ENCODE measurements at regions not wholly inside any gene's neighbourhood (a gene's known extent, or its start where the extent isn't known, plus 50 kb on each side); places are given as distances from the start of the nearest gene placed in this dataset.
"Not testable (repeated sequence)": the region's sequence is repeated elsewhere in the genome, so short reads cannot be mapped to it uniquely, and the experiment has no call there.

GRCh38 chr12:124385219-124385969, 90.5 kb downstream of the RFLNA start:
- no peak for DNase-seq (ENCODE audit: low read depth in 2 of 2)

GRCh38 chr12:124384299-124384894, 89.5 kb downstream of the RFLNA start:
- DNase-seq (ENCODE audit: low read depth in 2 of 2): no peak

- DNase-seq (ENCODE audit: low read depth in 2 of 2): no peak
Observed at GRCh38 chr12:124383028-124383427, 88.1 kb downstream of the RFLNA start.

- no peak for DNase-seq (ENCODE audit: low read depth in 2 of 2)
Observed at GRCh38 chr12:124381456-124382296, 86.8 kb downstream of the RFLNA start.

- DNase-seq (ENCODE audit: low read depth in 2 of 2): no peak
Observed at GRCh38 chr12:124380796-124381455, 86.0 kb downstream of the RFLNA start.

- DNase-seq (ENCODE audit: low read depth in 2 of 2): no peak
Observed at GRCh38 chr12:124379938-124380754, 85.3 kb downstream of the RFLNA start.

GRCh38 chr12:124379379-124379937, 84.6 kb downstream of the RFLNA start:
- no peak for DNase-seq (ENCODE audit: low read depth in 2 of 2)

- DNase-seq (ENCODE audit: low read depth in 2 of 2): no peak
Observed at GRCh38 chr12:124378926-124379325, 84.0 kb downstream of the RFLNA start.

- no peak for DNase-seq (ENCODE audit: low read depth in 2 of 2)
Observed at GRCh38 chr12:124377981-124378509, 83.2 kb downstream of the RFLNA start.

GRCh38 chr12:124376435-124376834, 81.5 kb downstream of the RFLNA start:
- DNase-seq (ENCODE audit: low read depth in 2 of 2): no peak

GRCh38 chr12:124375789-124376175, 80.9 kb downstream of the RFLNA start:
- no peak for DNase-seq (ENCODE audit: low read depth in 2 of 2)

- no peak for DNase-seq (ENCODE audit: low read depth in 2 of 2)
Observed at GRCh38 chr12:124375141-124375788, 80.4 kb downstream of the RFLNA start.

- DNase-seq (ENCODE audit: low read depth in 2 of 2): no peak
Observed at GRCh38 chr12:124374567-124374966, 79.7 kb downstream of the RFLNA start.

GRCh38 chr12:124374147-124374546, 79.3 kb downstream of the RFLNA start:
- DNase-seq (ENCODE audit: low read depth in 2 of 2): no peak

- not testable (repeated sequence) for DNase-seq (ENCODE audit: low read depth in 2 of 2)
Observed at GRCh38 chr12:124373701-124374100, 78.8 kb downstream of the RFLNA start.

GRCh38 chr12:124372831-124373230, 77.9 kb downstream of the RFLNA start:
- DNase-seq (ENCODE audit: low read depth in 2 of 2): no peak

GRCh38 chr12:124371970-124372555, 77.2 kb downstream of the RFLNA start:
- DNase-seq (ENCODE audit: low read depth in 2 of 2): no peak

GRCh38 chr12:124371366-124371765, 76.5 kb downstream of the RFLNA start:
- no peak for DNase-seq (ENCODE audit: low read depth in 2 of 2)

- no peak for DNase-seq (ENCODE audit: low read depth in 2 of 2)
Observed at GRCh38 chr12:124370851-124371250, 76.0 kb downstream of the RFLNA start.

GRCh38 chr12:124370384-124370783, 75.5 kb downstream of the RFLNA start:
- DNase-seq (ENCODE audit: low read depth in 2 of 2): no peak
